ENCODE measurements at regions not wholly inside any gene's neighbourhood (a gene's known extent, or its start where the extent isn't known, plus 50 kb on each side); places are given as distances from the start of the nearest gene placed in this dataset.
"Not testable (repeated sequence)": the region's sequence is repeated elsewhere in the genome, so short reads cannot be mapped to it uniquely, and the experiment has no call there.

GRCh38 chr1:83208540-83208939 is 790.4 kb downstream of the TTLL7 start:
- DNase-seq = not testable (repeated sequence)

GRCh38 chr1:83194610-83195009 is 804.3 kb downstream of the TTLL7 start:
- not testable (repeated sequence) for DNase-seq

GRCh38 chr1:83182033-83182728 is 816.8 kb downstream of the TTLL7 start:
- DNase-seq = not testable (repeated sequence)

- not testable (repeated sequence) for DNase-seq
These were observed 818.3 kb downstream of the TTLL7 start for GRCh38 chr1:83180621-83181020.

GRCh38 chr1:83167634-83168033 is 831.3 kb downstream of the TTLL7 start:
- DNase-seq = not testable (repeated sequence)

GRCh38 chr1:83163879-83164475 is 835.0 kb downstream of the TTLL7 start:
- DNase-seq = not testable (repeated sequence)

GRCh38 chr1:83158924-83159323 is 840.0 kb downstream of the TTLL7 start:
- DNase-seq = not testable (repeated sequence)

GRCh38 chr1:83154306-83154705 is 844.6 kb downstream of the TTLL7 start:
- not testable (repeated sequence) for DNase-seq

GRCh38 chr1:83151167-83151898 is 847.6 kb downstream of the TTLL7 start:
- not testable (repeated sequence) for DNase-seq

- DNase-seq = not testable (repeated sequence)
These were observed 848.5 kb downstream of the TTLL7 start for GRCh38 chr1:83150479-83150878.

- not testable (repeated sequence) for DNase-seq
These were observed 853.1 kb downstream of the TTLL7 start for GRCh38 chr1:83145820-83146219.

- DNase-seq = not testable (repeated sequence)
These were observed 856.1 kb downstream of the TTLL7 start for GRCh38 chr1:83142802-83143201.

GRCh38 chr1:83135524-83136157 is 863.3 kb downstream of the TTLL7 start:
- not testable (repeated sequence) for DNase-seq

GRCh38 chr1:83134322-83135014 is 864.5 kb downstream of the TTLL7 start:
- DNase-seq = not testable (repeated sequence)

GRCh38 chr1:83131692-83131955 is 867.3 kb downstream of the TTLL7 start:
- no peak for DNase-seq

GRCh38 chr1:83130886-83131691 is 867.8 kb downstream of the TTLL7 start:
- DNase-seq = no peak

GRCh38 chr1:83129107-83129506 is 869.8 kb downstream of the TTLL7 start:
- no peak for DNase-seq

- DNase-seq = no peak
These were observed 873.5 kb downstream of the TTLL7 start for GRCh38 chr1:83125456-83125855.

- DNase-seq = no peak
These were observed 875.9 kb downstream of the TTLL7 start for GRCh38 chr1:83123019-83123418.

- no peak for DNase-seq
These were observed 880.5 kb downstream of the TTLL7 start for GRCh38 chr1:83118472-83118871.

GRCh38 chr1:83117030-83117429 is 881.9 kb downstream of the TTLL7 start:
- not testable (repeated sequence) for DNase-seq

- no peak for DNase-seq
These were observed 883.1 kb downstream of the TTLL7 start for GRCh38 chr1:83115785-83116184.
